ENCODE measurements at regions not wholly inside any gene's neighbourhood (a gene's known extent, or its start where the extent isn't known, plus 50 kb on each side); places are given as distances from the start of the nearest gene placed in this dataset.
"Not testable (repeated sequence)": the region's sequence is repeated elsewhere in the genome, so short reads cannot be mapped to it uniquely, and the experiment has no call there.

GRCh38 chrX:63217549-63217948 lies 133.6 kb downstream of the SPIN4 start:
- TF ChIP-seq EP300, CTCF, POLR2A (IDR thresholded peaks at IDR 0.05): not testable (repeated sequence)
